ENCODE measurements at regions not wholly inside any gene's neighbourhood (a gene's known extent, or its start where the extent isn't known, plus 50 kb on each side); places are given as distances from the start of the nearest gene placed in this dataset.

- no peak overlapping the region for H3K4me3 ChIP-seq (ENCODE audit: low read depth in 1 of 3, low read length in 3 of 3)
- H3K9ac ChIP-seq (ENCODE audit: low read depth in 1 of 2, low read length in 2 of 2) = no peak overlapping the region
- 84% methylated on average over 6 of the region's 6 CpGs for WGBS
- H3K27me3 ChIP-seq (ENCODE audit: control insufficient read depth in 4 of 4, insufficient read depth in 4 of 4, low read length in 3 of 4) = no peaks in the 10 kb centered on the region
- H3K4me1 ChIP-seq (ENCODE audit: control insufficient read depth in 4 of 4, insufficient read depth in 4 of 4, low read length in 3 of 4) = no peaks in the 10 kb centered on the region
- TF ChIP-seq FOXA2 (IDR thresholded peaks at IDR 0.05) (no peak), RAD21 (IDR thresholded peaks at IDR 0.05) (no peak), EGR1 (IDR thresholded peaks at IDR 0.05; ENCODE audit: low read depth in 2 of 2) (no peak), HNF4A (conservative IDR thresholded peaks at IDR 0.05) (no peak), SP1 (IDR thresholded peaks at IDR 0.05) (no peak), YY1 (IDR thresholded peaks at IDR 0.05) (no peak), TAF1 (conservative IDR thresholded peaks at IDR 0.05) (no peak), HNF4G (IDR thresholded peaks at IDR 0.05) (no peak), GABPA (IDR thresholded peaks at IDR 0.05 in 1 of 2, conservative IDR thresholded peaks at IDR 0.05 in 1 of 2) (no peak), ZBTB33 (IDR thresholded peaks at IDR 0.05) (no peak), RXRA (IDR thresholded peaks at IDR 0.05) (no peak), NR2F2 (IDR thresholded peaks at IDR 0.05) (no peak)
- TF ChIP-seq, protein P1, sequence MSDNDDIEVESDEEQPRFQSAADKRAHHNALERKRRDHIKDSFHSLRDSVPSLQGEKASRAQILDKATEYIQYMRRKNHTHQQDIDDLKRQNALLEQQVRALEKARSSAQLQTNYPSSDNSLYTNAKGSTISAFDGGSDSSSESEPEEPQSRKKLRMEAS (IDR thresholded peaks at IDR 0.05) = no peak
- TF ChIP-seq, protein P2, sequence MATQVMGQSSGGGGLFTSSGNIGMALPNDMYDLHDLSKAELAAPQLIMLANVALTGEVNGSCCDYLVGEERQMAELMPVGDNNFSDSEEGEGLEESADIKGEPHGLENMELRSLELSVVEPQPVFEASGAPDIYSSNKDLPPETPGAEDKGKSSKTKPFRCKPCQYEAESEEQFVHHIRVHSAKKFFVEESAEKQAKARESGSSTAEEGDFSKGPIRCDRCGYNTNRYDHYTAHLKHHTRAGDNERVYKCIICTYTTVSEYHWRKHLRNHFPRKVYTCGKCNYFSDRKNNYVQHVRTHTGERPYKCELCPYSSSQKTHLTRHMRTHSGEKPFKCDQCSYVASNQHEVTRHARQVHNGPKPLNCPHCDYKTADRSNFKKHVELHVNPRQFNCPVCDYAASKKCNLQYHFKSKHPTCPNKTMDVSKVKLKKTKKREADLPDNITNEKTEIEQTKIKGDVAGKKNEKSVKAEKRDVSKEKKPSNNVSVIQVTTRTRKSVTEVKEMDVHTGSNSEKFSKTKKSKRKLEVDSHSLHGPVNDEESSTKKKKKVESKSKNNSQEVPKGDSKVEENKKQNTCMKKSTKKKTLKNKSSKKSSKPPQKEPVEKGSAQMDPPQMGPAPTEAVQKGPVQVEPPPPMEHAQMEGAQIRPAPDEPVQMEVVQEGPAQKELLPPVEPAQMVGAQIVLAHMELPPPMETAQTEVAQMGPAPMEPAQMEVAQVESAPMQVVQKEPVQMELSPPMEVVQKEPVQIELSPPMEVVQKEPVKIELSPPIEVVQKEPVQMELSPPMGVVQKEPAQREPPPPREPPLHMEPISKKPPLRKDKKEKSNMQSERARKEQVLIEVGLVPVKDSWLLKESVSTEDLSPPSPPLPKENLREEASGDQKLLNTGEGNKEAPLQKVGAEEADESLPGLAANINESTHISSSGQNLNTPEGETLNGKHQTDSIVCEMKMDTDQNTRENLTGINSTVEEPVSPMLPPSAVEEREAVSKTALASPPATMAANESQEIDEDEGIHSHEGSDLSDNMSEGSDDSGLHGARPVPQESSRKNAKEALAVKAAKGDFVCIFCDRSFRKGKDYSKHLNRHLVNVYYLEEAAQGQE (IDR thresholded peaks at IDR 0.05) = no peak
- DNase-seq (ENCODE audit: low spot score) = no peak
- no peaks in the 10 kb centered on the region for H3K36me3 ChIP-seq (ENCODE audit: control insufficient read depth in 4 of 4, insufficient read depth in 3 of 4, low read depth in 1 of 4, low read length in 3 of 4)
- H3K27ac ChIP-seq (ENCODE audit: low read depth in 1 of 2, low read length in 2 of 2) = no peak overlapping the region
- H3K9me3 ChIP-seq (ENCODE audit: control insufficient read depth in 4 of 4, low read length in 3 of 4) = no peaks in the 10 kb centered on the region
Measured at GRCh38 chr2:67565761-67566160, 168.6 kb downstream of the ETAA1 start.

DNA sequence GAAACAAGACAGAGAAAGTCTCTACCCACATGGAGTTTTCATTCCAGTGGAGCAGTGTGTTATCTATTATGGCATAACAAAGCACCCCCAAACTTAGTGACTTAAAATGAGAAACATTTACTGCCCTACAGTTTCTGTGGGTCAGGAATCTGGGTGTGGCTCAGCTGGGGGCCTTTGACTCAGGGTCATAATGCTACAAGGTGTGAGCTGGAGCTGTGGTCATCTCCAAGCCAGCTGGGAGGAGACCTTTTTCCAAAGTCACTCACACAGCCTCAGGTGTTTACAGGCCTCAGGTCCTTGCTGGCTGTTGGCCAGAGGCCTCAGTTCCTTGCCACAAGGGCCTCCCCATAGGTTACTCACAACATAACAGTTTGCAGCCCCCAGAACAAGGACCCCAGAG lies 169.2 kb downstream of the ETAA1 start:
- Histone ChIP-seq H3K9ac (ENCODE audit: low read depth in 1 of 2, low read length in 2 of 2) (no peak overlapping the region), H3K4me1 (ENCODE audit: control insufficient read depth in 4 of 4, insufficient read depth in 4 of 4, low read length in 3 of 4) (no peaks in the 10 kb centered on the region), H3K27ac (ENCODE audit: low read depth in 1 of 2, low read length in 2 of 2) (no peak overlapping the region), H3K27me3 (ENCODE audit: control insufficient read depth in 4 of 4, insufficient read depth in 4 of 4, low read length in 3 of 4) (no peaks in the 10 kb centered on the region), H3K36me3 (ENCODE audit: control insufficient read depth in 4 of 4, insufficient read depth in 3 of 4, low read depth in 1 of 4, low read length in 3 of 4) (no peaks in the 10 kb centered on the region), H3K9me3 (ENCODE audit: control insufficient read depth in 4 of 4, low read length in 3 of 4) (peaks cover 0 to under 1% (median 0%) of the 10 kb centered on the region in 4 donors), H3K4me3 (ENCODE audit: low read depth in 1 of 3, low read length in 3 of 3) (no peak overlapping the region)
- TF ChIP-seq RXRA (IDR thresholded peaks at IDR 0.05) (no peak), ZBTB33 (IDR thresholded peaks at IDR 0.05) (no peak), FOXA1 (IDR thresholded peaks at IDR 0.05) (no peak), NR2F2 (IDR thresholded peaks at IDR 0.05) (no peak), GABPA (IDR thresholded peaks at IDR 0.05 in 1 of 2, conservative IDR thresholded peaks at IDR 0.05 in 1 of 2) (no peak), CTCF (IDR thresholded peaks at IDR 0.05; ENCODE audit: low read depth, low read length, missing input control) (no peak), FOXA2 (IDR thresholded peaks at IDR 0.05) (no peak), SP1 (IDR thresholded peaks at IDR 0.05) (no peak), JUND (IDR thresholded peaks at IDR 0.05) (no peak), TAF1 (conservative IDR thresholded peaks at IDR 0.05) (no peak), HNF4G (IDR thresholded peaks at IDR 0.05) (no peak)
- TF ChIP-seq, protein P2 (IDR thresholded peaks at IDR 0.05) = no peak
- no peak for DNase-seq (ENCODE audit: low spot score)
